HG03439 (cell line): ENCODE measurements at regions not wholly inside any gene's neighbourhood (a gene's known extent, or its start where the extent isn't known, plus 50 kb on each side); places are given as distances from the start of the nearest gene placed in this dataset.
"Not testable (repeated sequence)": the region's sequence is repeated elsewhere in the genome, so short reads cannot be mapped to it uniquely, and the experiment has no call there.

Source experiments
- ATAC-seq: cut with Tn5 transposase; IDR thresholded peaks from one replicate; pipeline ENCODE4 v1.9.1; 2021; ENCODE audit warnings: mild to moderate bottlenecking, moderate library complexity; ENCODE audit not compliant: unreplicated experiment

DNA sequence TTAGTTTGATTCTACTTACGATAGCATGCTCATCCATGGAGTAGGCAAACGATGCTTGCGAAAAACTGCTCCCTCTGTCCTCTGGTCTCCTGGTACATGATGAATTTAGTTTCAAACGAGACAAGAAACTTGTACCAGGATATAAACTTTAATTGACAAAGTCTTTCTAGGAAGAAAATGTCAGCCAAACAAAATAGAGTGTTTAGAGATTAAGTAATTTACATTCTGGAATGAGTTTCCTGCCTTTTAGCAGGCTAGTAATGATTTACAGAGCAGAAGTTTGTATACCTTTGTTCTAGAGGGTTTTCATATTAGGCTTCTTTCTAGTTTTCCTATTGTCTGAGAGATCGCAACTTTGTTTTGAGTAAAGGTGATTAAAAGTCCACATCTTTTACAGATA lies 206.9 kb downstream of the RPL10L start:
- ATAC-seq, result no peak

DNA sequence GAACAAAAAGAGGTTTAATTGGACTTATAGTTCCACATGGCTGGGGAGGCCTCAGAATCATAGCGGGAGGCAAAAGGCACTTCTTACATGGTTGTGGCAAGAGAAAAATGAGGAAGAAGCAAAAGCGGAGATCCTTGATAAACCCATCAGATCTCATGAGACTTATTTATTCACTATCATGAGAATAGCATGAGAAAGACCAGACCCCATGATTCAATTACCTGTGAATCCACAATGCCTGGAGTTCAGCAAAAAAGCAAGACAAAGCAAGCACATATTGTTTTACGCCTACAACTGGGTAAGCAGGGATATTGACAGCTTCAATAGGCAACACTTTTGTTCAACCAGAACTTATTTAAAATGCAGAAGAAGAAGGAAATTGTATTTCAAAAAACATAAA lies 218.2 kb downstream of the RPL10L start:
- no peak for ATAC-seq

DNA sequence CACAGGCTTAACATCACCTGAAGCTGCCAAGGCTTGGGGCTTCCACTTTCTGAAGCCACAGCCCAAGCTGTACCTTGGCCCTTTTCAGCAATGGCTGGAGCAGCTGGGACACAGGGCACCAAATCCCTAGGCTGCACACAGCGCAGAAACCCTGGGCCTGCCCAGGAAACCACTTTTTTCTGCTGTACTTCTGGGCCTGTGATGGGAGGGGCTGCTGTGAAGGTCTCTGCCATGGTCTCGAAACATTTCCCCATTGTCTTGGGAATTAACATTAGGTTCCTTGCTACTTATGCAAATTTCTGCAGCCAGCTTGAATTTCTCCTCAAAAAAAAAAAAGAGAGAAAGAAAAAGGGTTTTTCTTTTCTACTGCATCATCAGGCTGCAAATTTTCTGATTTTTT lies 219.1 kb downstream of the RPL10L start:
- ATAC-seq, result no peak

DNA sequence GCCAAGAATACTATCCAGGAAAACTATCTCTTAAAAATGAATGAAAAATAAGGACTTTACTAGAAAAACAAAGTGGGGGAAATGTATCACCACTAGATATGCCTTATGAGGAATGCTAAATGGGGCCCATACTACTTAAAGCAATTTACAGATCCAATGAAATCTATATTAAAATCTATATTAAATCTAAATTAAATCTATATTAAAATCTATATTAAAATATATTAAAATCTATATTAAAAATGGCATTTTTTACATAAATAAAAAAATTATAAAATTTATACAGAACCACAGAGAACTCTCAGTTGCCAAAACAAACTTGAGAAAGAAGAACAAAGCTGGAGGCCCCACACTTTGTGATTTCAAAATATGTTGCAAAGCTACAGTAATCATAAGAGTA lies 234.5 kb downstream of the RPL10L start:
- no peak for ATAC-seq

DNA sequence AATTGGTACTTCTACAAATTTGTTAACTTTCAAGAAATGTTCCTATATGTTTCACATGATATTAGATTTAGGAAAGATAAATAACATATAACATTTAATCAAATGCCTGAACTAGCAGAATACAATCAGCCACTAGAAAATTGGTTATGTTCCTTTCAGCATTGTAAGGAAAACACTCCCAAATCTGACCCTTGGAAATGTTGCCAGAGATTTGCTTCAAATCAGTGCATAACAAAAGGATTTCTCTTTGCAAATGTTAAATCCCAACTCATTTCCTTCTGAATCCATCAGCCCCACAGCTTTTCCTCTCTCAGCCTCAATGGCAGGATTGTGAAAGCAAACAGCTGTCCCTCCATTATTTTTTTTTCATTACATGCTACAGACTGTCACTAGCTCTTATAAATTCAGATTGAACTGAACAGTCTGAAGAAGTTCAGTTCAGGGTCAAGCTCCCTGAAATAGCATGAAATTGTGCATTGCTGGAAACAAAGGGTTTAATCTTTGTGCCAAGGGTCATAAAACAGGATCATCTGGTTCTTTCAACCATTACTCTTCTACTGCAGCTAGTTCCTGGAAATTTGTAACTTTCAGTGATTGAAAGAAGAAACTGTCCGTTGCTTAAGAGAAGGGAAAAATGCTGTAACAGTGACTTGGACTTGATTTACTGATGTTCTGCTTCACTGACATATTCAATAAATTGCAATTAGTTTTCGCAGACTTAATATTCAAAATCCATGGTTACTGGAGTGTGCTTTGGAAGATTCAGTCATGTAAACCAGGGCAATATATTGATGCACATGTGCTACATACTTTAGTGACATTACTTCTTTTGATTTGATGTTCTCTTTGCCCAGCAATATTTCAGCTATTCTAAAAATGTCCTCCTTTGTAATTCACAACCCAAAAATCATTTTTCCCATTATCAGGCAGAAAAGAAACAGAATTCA lies 246.4 kb downstream of the RPL10L start:
- no peak for ATAC-seq

DNA sequence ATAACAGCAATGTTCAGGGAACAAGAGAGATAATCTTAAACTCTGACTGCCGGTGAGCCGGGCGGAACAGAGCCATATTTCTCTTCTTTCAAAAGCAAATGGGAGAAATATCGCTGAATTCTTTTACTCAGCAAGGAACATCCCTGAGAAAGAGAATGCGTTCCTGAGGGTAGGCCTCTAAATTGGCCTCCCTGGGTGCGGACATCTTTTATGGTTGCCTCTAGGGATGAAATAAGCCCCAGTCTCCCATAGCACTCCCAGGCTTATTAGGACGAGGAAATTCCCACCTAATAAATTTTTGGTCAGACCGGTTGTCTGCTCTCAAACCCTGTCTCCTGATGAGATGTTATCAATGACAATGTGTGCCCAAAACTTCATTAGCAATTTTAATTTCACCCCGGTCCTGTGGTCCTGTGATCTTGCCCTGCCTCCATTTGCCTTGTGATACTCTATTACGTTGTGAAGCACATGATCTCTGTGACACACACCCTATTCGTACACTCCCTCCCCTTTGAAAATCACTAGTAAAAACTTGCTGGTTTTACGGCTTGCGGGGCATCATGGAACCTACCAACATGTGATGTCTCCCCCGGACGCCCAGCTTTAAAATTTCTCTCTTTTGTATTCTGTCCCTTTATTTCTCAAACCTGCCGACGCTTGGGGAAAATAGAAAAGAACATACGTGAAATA lies 249.4 kb downstream of the RPL10L start:
- not testable (repeated sequence) for ATAC-seq

DNA sequence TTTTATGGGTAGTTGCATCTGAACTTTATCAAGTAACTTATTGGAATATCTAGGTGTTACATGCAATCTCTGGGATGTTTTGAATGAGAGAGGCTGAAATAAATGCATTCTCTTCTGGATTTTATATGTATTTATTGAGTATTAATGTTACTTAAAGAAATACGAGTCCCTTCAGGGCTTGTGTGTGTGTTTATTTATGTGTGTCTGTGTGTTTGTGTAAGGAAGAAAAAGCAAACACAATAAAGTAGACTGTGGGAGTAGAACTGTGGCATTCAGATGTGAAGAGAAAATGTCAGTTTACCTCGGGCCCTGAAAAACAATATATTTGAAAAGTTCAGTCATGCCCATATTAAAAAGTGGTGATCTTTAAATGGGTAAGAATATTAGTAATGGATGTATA lies 250.5 kb downstream of the RPL10L start:
- ATAC-seq, result no peak

DNA sequence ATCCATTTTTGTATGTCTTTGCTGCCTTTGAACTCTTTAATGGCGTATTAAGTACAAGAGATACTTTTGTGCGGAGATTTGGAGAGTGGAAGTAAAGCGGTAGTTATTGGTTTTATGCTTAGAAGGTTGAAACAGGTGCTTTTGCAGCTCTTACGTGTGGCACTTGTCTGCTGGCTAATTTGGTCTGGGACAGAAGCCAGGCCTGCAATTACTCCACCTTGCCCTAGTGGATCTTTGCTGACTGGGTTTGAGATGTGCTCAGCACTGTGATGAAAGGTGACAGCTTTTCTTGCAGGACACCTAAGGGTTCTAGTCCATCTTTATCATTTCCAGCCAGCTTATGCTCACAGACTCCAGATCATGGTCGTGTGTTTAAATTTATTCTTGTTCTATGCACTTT lies 252.5 kb downstream of the RPL10L start:
- no peak for ATAC-seq

DNA sequence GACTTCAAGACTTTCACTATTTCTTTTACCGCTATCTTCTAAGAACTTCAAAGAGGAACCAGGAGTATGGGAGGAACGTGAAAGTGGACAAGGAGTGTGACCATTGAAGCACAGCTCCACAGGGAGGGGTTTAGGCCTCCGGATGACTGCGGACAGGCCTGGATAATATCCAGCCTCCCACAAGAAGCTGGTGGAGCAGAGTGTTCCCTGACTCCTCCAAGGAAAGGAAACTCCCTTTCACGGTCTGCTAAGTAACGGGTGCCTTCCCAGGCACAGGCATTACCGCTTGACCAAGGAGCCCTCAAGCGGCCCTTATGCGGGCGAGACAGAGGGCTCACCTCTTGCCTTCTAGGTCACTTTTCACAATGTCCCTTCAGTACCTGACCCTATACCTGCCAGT lies 267.0 kb downstream of the RPL10L start:
- no peak for ATAC-seq

DNA sequence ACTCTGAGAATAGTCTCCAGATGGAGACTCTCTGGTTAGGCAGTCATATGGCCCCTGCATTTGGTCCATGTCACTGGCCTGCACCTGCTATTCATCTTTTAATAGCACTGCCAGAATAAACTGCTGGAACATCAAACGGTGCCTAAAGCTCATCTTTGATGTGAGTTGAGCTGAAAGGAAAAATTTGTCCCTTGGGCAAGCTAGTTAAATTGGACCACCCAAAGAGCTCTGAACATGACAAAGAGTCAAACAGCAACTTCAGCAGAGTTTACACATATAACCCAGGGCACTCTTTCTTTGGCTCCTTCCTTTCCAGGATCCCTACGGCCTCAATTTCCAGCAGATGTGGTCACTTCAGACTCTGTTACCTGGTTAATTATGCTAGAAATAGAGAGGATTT lies 269.9 kb downstream of the RPL10L start:
- ATAC-seq, result no peak

DNA sequence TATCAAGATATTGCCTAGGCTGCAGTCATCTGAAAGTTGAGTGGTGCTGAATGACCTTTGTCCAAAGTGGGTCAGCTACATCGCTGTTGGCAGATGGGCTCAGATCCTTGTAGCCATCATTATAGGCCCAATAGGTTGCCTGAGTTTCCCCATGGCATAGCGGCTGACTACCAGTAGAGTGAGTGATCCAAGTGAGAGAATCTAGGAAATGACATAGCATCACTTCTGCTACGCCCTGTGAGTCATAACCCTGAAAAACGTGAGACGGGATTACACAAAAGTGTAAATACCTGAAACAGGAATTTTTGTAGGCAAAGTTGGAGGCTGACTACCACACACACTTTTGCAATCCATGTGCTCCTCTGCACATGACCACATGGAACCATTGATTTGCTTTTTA lies 273.3 kb downstream of the RPL10L start:
- no peak for ATAC-seq

DNA sequence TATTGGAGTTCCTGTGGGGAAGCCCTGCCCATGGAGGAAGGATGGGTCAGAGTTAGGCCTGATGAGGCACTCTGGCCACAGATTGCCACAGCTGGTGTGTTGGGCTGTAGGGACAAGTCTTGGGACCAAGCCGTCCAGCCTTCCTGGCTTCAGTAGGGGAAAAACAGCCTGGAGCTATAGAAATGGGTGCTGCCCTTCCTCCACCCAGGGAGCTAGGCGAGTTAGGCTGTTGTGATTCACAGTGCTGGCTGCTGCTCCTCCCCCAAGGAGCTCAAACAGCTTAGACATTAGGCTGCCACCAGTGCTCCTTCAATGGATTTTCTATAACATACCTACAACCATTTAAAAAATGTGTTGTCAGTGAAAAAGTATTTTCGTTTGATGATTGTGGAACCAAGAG lies 274.3 kb downstream of the RPL10L start:
- ATAC-seq, result no peak

DNA sequence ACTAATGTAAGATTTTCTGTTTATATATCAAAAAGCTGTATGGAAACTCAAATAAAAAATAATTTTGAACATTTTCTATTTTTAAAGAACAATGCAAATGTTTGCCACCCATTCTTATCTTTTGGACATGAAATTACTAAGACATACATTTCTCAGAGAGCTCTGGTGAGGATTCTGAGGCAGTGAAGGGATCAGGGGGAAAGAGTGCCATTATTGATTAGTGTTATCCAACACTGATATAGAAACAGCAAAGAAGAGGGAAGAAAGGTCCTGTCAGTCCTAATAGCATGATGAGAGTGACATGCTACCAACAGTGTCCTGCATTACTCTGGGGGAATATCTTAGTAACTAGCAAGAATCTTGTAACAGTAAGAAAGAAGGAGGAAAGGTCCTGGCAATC lies 282.2 kb downstream of the RPL10L start:
- no peak for ATAC-seq

DNA sequence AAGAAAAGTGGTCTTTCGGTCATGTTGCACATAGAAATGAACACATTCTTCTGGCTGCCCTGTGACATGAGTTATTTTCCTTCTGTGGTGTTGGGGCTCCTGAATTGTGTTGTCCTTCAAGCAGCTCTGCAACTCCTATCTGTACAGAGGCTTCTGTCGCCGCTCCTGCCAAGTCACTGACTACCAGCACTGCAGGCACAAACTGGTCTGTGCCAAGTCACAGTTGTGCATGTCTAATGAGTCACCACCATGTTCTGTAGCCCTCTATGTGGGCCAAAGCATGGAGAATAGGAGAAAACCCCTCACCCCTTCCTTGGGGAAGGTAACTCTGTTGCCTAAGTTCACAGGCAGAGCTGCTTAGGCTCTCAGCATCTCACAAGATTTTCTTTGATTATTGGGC lies 283.3 kb downstream of the RPL10L start:
- no peak for ATAC-seq

DNA sequence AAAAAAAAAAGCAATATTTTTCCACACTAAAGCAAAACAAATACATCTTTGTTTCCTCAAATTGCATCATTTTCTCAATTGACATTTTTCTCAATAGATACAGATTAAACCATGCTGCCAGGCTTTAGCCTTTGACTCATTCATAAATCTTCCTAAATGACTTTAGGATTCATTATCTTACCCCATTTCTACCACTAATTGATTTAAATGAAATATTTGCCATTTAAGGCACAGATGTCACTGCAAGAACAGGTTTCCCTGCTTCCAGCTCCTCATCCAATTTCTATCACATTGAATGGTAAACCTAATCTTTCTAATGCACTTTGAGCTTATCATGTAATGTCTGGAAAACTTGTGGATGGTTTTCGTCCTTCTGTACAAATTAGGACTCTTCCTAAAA lies 298.7 kb downstream of the RPL10L start:
- ATAC-seq, result no peak

DNA sequence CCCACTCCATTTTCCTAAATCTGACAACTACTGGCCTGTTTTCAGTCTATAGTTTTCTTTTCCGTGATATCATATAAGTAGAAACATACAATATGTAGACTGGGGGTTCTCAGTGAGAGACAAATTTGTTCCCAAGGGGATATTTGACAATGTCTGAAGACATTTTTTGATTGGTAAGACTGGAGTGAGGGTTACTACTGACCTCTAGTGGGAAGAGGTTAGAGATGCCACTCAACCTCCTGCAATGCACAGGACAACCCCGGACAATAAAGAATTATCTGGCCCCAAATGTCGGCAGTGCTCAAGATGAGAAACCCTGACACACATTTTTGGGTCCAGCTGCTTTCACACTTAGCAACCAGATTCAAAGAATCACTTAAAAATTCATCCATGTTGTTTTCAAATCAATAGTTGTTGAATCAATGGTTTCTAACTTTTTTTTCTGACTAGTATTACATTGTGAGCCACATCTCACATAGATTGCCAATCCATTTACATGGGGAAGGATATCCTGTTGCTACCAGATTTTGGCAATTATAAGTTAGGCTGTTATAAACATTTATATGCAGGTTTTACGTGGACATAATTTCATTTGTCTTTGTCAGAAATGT lies 307.1 kb downstream of the RPL10L start:
- peak; percentile 90 for ATAC-seq

DNA sequence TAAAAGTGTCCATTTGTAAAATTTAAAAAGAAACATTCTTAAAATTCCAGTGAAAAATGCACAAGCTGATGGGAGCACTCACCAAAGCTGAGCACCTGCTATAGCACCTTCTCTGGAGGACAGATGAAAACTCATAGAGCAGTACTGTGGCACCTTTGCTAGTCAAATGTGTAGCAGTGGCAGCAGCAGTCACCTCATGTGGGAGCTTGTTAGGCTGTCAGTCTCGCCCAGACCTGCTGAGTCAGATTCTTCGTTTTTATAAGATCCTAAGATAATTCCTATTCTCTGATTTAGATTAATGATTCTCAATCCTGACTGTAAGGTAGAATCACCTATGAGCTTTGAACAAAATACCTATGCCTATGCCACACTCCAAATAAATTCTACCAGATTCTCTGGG lies 325.8 kb downstream of the RPL10L start:
- ATAC-seq, result no peak

DNA sequence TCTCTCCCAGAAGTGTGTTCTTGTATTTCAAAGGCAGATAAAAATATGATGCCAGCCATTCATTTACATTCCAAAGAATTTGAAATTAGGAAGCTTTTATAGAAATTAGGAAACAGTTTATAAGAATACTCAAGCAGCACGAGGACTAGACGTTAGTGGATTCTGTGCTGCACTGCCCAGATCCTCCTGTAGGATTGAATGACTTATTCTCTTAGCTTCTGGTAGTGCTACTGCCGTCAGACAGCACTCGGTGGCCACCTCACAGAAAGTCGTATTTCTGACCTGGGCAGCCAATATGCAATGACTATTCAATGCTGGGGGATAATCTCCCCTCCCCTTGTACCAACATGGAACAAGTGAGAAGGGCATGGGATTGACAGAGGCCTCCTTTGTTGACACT lies 326.4 kb downstream of the RPL10L start:
- no peak for ATAC-seq

DNA sequence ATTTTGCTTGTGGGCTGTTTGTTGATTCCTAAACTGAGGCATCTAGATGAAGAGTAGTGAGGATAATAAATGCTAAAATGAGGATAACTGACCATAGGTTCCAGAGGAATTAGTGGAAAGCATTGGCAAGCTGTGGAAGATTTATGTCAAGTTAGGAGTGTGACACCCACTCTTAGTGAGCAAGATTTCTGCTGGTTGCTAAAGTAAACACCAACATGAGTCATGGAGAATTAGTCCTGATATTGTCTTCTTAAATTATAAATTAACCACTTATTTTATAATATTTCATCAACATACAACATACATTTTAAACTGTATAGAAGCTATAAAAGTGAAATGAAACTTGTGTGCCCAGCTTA lies 328.2 kb downstream of the RPL10L start:
- no peak for ATAC-seq

DNA sequence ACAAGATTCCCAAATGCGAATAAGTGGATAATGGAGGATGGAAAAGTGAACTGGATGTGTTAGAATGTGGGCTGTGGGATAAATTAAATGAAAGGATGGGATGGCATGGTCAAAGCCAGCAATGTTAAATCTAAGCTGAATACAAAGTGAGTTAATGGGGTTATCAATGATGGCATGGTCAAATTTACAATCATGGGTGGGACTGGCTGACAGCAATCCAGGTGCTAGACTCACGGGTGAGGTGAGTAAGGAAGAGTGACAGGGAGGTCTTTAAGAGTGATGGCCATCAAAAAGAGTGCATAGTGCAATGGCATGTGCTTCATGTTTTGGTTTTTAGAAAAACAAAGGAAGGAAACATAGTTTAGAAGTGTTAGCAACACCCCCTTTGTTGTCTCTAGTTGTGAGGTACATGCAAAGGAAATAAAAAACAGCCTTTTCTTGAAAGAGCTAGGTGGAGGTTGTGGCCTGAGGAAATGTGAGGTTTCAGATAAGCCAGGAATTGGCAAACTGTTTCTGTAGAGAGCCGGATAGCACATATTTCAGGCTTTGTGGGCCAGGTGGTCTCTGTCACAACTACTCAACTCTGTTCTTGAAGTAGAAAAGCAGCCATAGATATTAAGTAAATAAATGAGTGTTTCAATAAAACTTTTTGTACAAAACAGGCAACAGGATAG lies 328.7 kb downstream of the RPL10L start:
- ATAC-seq, result no peak

DNA sequence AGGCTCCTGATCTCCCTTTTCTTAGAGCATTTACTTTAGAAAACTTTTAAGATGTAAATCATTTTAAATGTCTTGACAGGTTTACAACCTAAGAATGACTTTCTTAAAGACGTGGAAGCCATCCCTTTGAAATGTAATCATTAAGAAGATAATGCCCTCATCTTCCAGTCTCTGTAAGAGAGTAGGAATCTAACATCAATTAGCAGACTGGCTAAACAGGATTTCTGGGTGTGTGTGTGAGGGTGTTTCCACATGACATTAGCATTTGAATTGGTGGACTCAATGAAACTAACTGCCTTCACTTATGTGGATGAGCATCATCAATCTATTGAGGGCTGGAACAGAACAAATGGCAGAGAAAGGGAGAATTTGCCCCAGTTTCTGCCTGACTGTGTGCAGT lies 329.5 kb downstream of the RPL10L start:
- ATAC-seq, result no peak
